IMR-90 (cell line): ENCODE measurements at regions not wholly inside any gene's neighbourhood (a gene's known extent, or its start where the extent isn't known, plus 50 kb on each side); places are given as distances from the start of the nearest gene placed in this dataset.

ENCODE experiments used
- ATAC-seq: fragments of 200-7000 bp; cut with Tn5 transposase; 2 replicates; pipeline ENCODE4 v1.9.1; 2020; ENCODE audit warnings: low read depth, mild to moderate bottlenecking, moderate library complexity
- BruUV-seq: library from RNA; stranded (reverse); fragments of 400-500 nt; replicated peaks from 2 replicates; lab custom pipeline; 2021; lab: Mats Ljungman, UMichigan
- CTCF ChIA-PET: fragments of 300-600 bp; formaldehyde crosslinking; extraction: SDS; loops from one replicate; lab custom pipeline; 2021; ENCODE audit warnings: antibody characterized with exemption; lab: Yijun Ruan, JAX
- POLR2A ChIA-PET: fragments of 300-600 bp; sonication (Branson Sonifier 250); formaldehyde crosslinking; loops from one replicate; lab custom pipeline; 2022; ENCODE audit warnings: antibody characterized with exemption; ENCODE audit not compliant: unreplicated experiment; lab: Charles Lee
- DNase-seq: peaks from one replicate; pipeline ENCODE4 v3.0.0; 2013
- H2AFZ ChIP-seq: replicated peaks from 2 replicates; pipeline ENCODE3; 2013; ENCODE audit warnings: low read length, mild to moderate bottlenecking; ENCODE audit not compliant: poor library complexity
- H2AK5ac ChIP-seq: 2 replicates; pipeline ENCODE4 v1.6.1; 2013; ENCODE audit warnings: low read depth, low read length, inconsistent platforms
- H2AK9ac ChIP-seq: replicated peaks from 2 replicates; pipeline ENCODE3; 2013; ENCODE audit warnings: mild to moderate bottlenecking, low read depth, low read length, moderate library complexity; ENCODE audit not compliant: poor library complexity
- H2BK120ac ChIP-seq: 2 replicates; pipeline ENCODE4 v1.6.1; 2013; ENCODE audit warnings: low read depth, low read length, inconsistent platforms
- H2BK15ac ChIP-seq: 3 replicates; pipeline ENCODE4 v1.6.1; 2013; ENCODE audit warnings: low read depth, low read length, inconsistent platforms
- H2BK20ac ChIP-seq: 2 replicates; pipeline ENCODE4 v1.6.1; 2013; ENCODE audit warnings: low read depth, mild to moderate bottlenecking, inconsistent platforms, low read length, moderate library complexity
- H2BK5ac ChIP-seq: 2 replicates; pipeline ENCODE4 v1.6.1; 2013; ENCODE audit warnings: mild to moderate bottlenecking, low read depth, low read length, inconsistent platforms; ENCODE audit not compliant: poor library complexity, severe bottlenecking
- H3K14ac ChIP-seq: replicated peaks from 2 replicates; pipeline ENCODE4 v1.6.1; 2013; ENCODE audit warnings: low read depth, low read length, inconsistent platforms
- H3K18ac ChIP-seq: 2 replicates; pipeline ENCODE4 v1.6.1; 2013; ENCODE audit warnings: low read depth, low read length, control low read depth
- H3K23ac ChIP-seq: 2 replicates; pipeline ENCODE4 v1.6.1; 2013; ENCODE audit warnings: low read depth, low read length, inconsistent platforms
- H3K27ac ChIP-seq: 2 replicates; pipeline ENCODE4 v1.5.1; 2013; ENCODE audit warnings: mild to moderate bottlenecking, control low read depth, low read length; ENCODE audit not compliant: insufficient read depth
- H3K27me3 ChIP-seq: 2 replicates; pipeline ENCODE4 v1.6.1; 2013; ENCODE audit warnings: low read length; ENCODE audit not compliant: control insufficient read depth, insufficient read depth
- H3K36me3 ChIP-seq: 2 replicates; pipeline ENCODE4 v1.6.1; 2013; ENCODE audit warnings: low read length, mixed read lengths; ENCODE audit not compliant: control insufficient read depth, insufficient read depth
- H3K4ac ChIP-seq: 2 replicates; pipeline ENCODE4 v1.6.1; 2013; ENCODE audit warnings: low read depth, low read length, inconsistent platforms
- H3K4me1 ChIP-seq: 2 replicates; pipeline ENCODE4 v1.6.1; 2013; ENCODE audit warnings: low read length, mixed read lengths; ENCODE audit not compliant: control insufficient read depth, insufficient read depth
- H3K4me2 ChIP-seq: 2 replicates; pipeline ENCODE4 v1.6.1; 2013; ENCODE audit warnings: low read depth, mild to moderate bottlenecking, control low read depth, low read length, moderate library complexity
- H3K4me3 ChIP-seq: 2 replicates; pipeline ENCODE4 v1.5.1; 2013; ENCODE audit warnings: low read depth, mild to moderate bottlenecking, control low read depth, low read length, moderate library complexity; ENCODE audit not compliant: insufficient read depth
- H3K56ac ChIP-seq: 2 replicates; pipeline ENCODE4 v1.6.1; 2013; ENCODE audit warnings: low read length, inconsistent platforms; ENCODE audit not compliant: insufficient read depth; ENCODE audit errors: extremely low read depth
- H3K79me1 ChIP-seq, 2 experiments: 2 replicates each; pipeline ENCODE4 v1.6.1; 2013; ENCODE audit warnings: low read length in 2 of 2, inconsistent platforms in 1 of 2, low read depth in 1 of 2
- H3K9ac ChIP-seq: 2 replicates; pipeline ENCODE4 v1.6.1; 2013; ENCODE audit warnings: low read depth, low read length, control low read depth
- H3K9me1 ChIP-seq: 2 replicates; pipeline ENCODE4 v1.6.1; 2013; ENCODE audit warnings: low read length, inconsistent platforms; ENCODE audit not compliant: insufficient read depth
- H3K9me3 ChIP-seq: 2 replicates; pipeline ENCODE4 v1.6.1; 2013; ENCODE audit warnings: low read length; ENCODE audit not compliant: control insufficient read depth, insufficient read depth
- H4K20me1 ChIP-seq: 2 replicates; pipeline ENCODE4 v1.6.1; 2013; ENCODE audit warnings: low read length, inconsistent platforms; ENCODE audit not compliant: insufficient read depth
- H4K5ac ChIP-seq: 2 replicates; pipeline ENCODE4 v1.6.1; 2013; ENCODE audit warnings: mild to moderate bottlenecking, low read depth, low read length, control low read depth
- H4K8ac ChIP-seq, 2 experiments: 2 replicates each; pipeline ENCODE4 v1.6.1; 2013; ENCODE audit warnings: low read depth in 2 of 2, low read length in 2 of 2, control low read depth in 1 of 2, inconsistent platforms in 1 of 2
- H4K91ac ChIP-seq: 2 replicates; pipeline ENCODE4 v1.6.1; 2013; ENCODE audit warnings: low read depth, low read length, inconsistent platforms; ENCODE audit not compliant: insufficient read depth
- RAD21 ChIP-seq: IDR thresholded peaks from 2 replicates; pipeline ENCODE4 v1.6.1; 2012; ENCODE audit warnings: low read length, improper control_type of control experiment
- WGBS, 2 experiments: methylation state at CpG; one replicate each; pipeline versions ENCODE4 v1.1.5 to v1.1.7; 2013; ENCODE audit warnings: missing lambda C conversion rate in 2 of 2; ENCODE audit not compliant: insufficient read length in 1 of 2; ENCODE audit errors: extremely low coverage in 2 of 2; 5-methylcytosine and 5-hydroxymethylcytosine counted together
- dilution Hi-C: fragments of 300-500 bp; cut with HindIII; formaldehyde crosslinking; loops from one replicate; pipeline ENCODE4 v1.14.3; 2018; ENCODE audit warnings: low sequenced_read_pairs; ENCODE audit not compliant: unreplicated experiment
- in situ Hi-C: fragments of 300-500 bp; cut with MboI; formaldehyde crosslinking; loops from 3 replicates; pipeline ENCODE4 v1.14.3; 2019; ENCODE audit warnings: low sequenced_read_pairs, inconsistent platforms, mixed read lengths
- intact Hi-C: fragments of 100-400 bp; cut with micrococcal nuclease; formaldehyde crosslinking; loops from 2 replicates; pipeline ENCODE4 v1.10.0; 2022

DNA sequence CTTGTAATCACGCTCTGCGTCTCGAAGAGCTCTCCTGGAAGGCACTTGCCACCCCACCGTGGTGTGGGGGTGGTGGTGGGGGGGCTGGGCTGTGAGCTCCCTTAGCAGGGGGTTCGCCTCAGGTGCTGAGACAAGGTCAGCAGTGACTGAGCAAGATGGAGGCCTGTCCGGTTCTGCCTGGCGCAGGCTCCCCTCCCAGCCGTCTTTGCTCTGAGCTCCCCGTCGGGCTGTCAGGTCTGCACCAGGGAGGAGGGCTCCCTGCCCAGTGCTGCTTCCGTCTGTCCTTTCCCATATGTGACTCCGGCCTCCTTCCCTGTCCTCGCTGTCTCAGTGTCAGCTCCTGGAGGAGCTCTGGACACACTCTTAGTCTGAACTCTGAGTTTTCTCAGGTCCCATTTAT is 80.0 kb downstream of the PLXNA1 start:
- Histone ChIP-seq H2BK5ac (no peak overlapping the region), H4K8ac (no peak overlapping the region), H3K18ac (no peak overlapping the region), H2BK15ac (no peak overlapping the region), H3K4me1 (0 out of 2 replicates have a peak, but pooled peaks cover 2% of the 10 kb centered on the region), H3K9me1 (no peaks in the 10 kb centered on the region), H2BK20ac (no peak overlapping the region), H3K9me3 (no peaks in the 10 kb centered on the region), H2BK120ac (no peak overlapping the region), H3K56ac (no peak overlapping the region), H3K79me1 (no peaks in the 10 kb centered on the region), H3K4me2 (no peak overlapping the region), H4K91ac (no peak overlapping the region), H3K4ac (no peak overlapping the region), H4K20me1 (no peaks in the 10 kb centered on the region), H4K5ac (no peak overlapping the region), H3K14ac (no peak overlapping the region), H2AK9ac (no peak overlapping the region), H3K9ac (no peak overlapping the region), H3K23ac (no peak overlapping the region), H3K27ac (no peak overlapping the region), H3K4me3 (no peak overlapping the region), H3K36me3 (no peaks in the 10 kb centered on the region), H2AFZ (no peak overlapping the region), H2AK5ac (no peak overlapping the region), H3K27me3 (peaks cover 20% of the 10 kb centered on the region)
- intact Hi-C loops, result no loop called here
- 51% methylated on average over 8 of the region's 13 CpGs; no CpG with 5 or more reads in 1 of the 2 experiments for WGBS, 2 experiments
- no peak for TF ChIP-seq RAD21
- in situ Hi-C loops, result no loop called here
- no peak for ATAC-seq
- DNase-seq, result no peak
- ChIA-PET POLR2A (no interaction called here), CTCF (no interaction called here)
- BruUV-seq, result no TSS peak
- dilution Hi-C loops, result no loop called here
